Astrocyte of the cerebellum (primary cell): ENCODE measurements at regions not wholly inside any gene's neighbourhood (a gene's known extent, or its start where the extent isn't known, plus 50 kb on each side); places are given as distances from the start of the nearest gene placed in this dataset.
A peak's percentile ranks its signal among the peaks of the same experiment; 100 is the strongest.

Experiments
- DNase-seq: peaks from one replicate; pipeline ENCODE4 v3.0.0-alpha.2; 2011; ENCODE audit warnings: low read depth
- H3K4me3 ChIP-seq: 2 replicates; pipeline ENCODE4 v1.5.1; 2011; ENCODE audit warnings: mild to moderate bottlenecking, low read depth, low read length, moderate library complexity
- in situ Hi-C: cut with HindIII; loops from 2 replicates; pipeline ENCODE4 v1.10.0; 2017; ENCODE audit warnings: low sequenced_read_pairs
- TF ChIP-seq, protein P1 (sequence below): IDR thresholded peaks from 2 replicates; pipeline ENCODE4 v1.5.1; 2012; ENCODE audit warnings: low read length, low read depth, moderate library complexity, mild to moderate bottlenecking; ENCODE audit errors: missing control alignments

DNA sequence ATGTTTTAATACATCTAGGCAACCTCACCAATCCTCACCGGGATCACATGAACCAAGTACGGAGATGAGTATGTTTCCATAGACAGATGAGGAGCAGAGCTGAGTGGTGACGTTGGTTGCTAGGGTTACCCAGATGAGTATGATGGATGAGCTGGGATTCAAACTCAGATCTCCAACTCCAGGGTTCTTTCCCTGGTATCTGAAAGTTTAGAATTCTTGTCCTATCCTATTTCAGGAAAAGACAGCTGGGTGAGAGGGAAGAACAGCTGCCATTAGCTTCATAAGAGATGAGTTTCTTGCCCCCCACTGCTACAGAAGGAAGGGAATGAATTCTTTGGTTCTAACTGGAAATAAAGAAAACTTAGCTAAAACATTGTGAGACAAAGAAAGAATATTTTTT is 728.9 kb upstream of the TBX3 start:
- no peak overlapping the region for H3K4me3 ChIP-seq
- TF ChIP-seq, protein P1, sequence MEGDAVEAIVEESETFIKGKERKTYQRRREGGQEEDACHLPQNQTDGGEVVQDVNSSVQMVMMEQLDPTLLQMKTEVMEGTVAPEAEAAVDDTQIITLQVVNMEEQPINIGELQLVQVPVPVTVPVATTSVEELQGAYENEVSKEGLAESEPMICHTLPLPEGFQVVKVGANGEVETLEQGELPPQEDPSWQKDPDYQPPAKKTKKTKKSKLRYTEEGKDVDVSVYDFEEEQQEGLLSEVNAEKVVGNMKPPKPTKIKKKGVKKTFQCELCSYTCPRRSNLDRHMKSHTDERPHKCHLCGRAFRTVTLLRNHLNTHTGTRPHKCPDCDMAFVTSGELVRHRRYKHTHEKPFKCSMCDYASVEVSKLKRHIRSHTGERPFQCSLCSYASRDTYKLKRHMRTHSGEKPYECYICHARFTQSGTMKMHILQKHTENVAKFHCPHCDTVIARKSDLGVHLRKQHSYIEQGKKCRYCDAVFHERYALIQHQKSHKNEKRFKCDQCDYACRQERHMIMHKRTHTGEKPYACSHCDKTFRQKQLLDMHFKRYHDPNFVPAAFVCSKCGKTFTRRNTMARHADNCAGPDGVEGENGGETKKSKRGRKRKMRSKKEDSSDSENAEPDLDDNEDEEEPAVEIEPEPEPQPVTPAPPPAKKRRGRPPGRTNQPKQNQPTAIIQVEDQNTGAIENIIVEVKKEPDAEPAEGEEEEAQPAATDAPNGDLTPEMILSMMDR = no peak
- in situ Hi-C loops = no loop called here
- no peak for DNase-seq

DNA sequence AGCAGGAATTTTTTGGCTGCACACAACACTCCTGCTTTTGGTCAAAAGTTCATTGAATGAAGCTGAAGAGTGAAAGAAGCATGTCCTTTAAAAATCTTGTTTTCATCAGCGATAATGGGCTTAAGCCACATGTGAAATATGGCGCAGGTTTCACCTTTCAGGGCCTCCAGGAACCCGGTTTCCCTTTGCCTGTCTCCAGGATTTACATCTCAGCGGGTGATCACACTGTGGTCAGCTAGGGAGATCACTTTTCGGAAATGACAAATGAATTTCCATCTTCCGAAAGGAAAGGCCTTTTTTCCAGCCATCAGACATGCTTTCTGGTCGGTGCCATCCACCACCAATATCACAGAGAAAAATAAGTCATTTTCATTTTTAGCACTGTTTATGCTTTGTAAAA is 727.1 kb upstream of the TBX3 start:
- in situ Hi-C loops = no loop called here
- H3K4me3 ChIP-seq = no peak overlapping the region
- TF ChIP-seq, protein P1 = no peak
- DNase-seq = peak; percentile 9

DNA sequence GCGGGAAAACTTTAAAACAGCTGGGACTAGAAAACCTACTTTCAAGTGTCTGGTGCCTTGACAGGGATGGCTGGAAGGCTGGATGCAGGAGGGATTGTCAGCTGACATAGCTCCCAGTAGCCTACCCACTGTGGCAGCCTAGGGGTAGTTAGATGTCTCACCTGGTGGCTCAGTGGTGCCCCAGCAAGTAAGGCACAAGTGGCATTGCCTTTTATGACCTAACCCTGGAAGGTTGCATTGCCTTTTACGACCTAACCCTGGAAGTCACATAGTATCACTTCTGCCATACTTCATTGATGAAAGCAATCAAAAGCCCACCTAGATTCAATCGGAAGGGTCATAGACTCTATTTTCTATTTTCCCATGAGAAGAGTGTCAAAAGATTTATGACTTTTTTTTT is 724.7 kb upstream of the TBX3 start:
- TF ChIP-seq, protein P1 = no peak
- no peak for DNase-seq
- H3K4me3 ChIP-seq = no peak overlapping the region
- in situ Hi-C loops = no loop called here

DNA sequence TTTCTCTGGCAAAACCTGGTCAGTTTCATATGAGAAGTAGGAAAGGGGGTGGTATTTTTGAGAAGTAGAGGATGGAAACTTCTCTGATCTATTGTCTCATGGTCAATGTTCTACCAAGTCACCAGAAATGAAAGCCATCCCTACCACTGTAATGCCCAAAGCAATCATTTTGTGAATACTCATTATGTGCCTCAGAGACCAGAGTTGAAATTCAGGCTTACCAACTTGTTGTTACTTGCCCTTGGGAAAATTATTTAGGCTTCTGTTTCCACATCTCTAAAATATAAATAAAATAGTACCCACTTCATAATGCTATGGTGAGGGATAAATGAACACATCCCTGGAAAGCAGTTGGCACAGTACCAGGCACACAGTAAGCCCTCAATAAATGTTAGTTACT is 723.7 kb upstream of the TBX3 start:
- in situ Hi-C loops = no loop called here
- TF ChIP-seq, protein P1 = no peak
- DNase-seq = no peak
- H3K4me3 ChIP-seq = no peak overlapping the region

DNA sequence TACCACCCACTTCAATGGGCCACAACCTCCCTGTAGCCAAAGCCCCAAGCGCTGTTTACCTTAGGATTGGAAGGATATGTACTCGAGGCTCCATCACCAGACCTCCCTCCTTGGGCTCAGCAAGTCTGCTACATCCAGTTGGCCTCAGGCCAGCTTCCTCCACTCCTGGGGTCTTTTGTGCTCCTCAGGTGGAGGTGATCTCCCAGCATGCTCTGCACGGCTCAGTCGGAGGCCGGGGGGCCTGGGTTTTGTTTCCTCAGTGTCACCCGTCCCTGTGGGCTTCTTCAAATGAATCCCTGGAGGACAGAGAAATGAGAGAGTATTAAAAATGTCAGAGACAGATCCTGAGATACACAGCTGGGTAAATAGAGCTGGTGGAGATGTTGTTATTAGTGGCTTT is 723.1 kb upstream of the TBX3 start:
- TF ChIP-seq, protein P1 = no peak
- DNase-seq = no peak
- in situ Hi-C loops = no loop called here
- no peak overlapping the region for H3K4me3 ChIP-seq

DNA sequence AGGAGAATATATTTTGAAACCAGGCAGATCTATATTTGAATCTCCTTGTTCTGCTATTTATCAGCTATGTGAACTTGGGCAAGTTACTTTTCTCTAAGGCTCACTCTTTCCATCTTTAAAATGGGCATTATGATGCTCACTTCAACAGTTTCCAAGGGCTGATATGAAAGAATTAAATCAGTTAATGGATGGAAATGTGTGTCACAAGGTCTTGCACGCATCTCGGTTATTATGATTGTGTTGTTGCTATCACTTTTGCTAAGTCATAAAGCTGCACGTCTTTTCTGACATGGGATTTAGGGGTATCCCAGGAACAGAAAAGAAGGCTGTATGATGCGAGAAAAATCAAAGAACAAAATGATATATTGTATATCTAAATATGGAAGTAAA is 721.5 kb upstream of the TBX3 start:
- in situ Hi-C loops = no loop called here
- no peak for DNase-seq
- TF ChIP-seq, protein P1 = no peak
- no peak overlapping the region for H3K4me3 ChIP-seq
